ENCODE measurements at regions not wholly inside any gene's neighbourhood (a gene's known extent, or its start where the extent isn't known, plus 50 kb on each side); places are given as distances from the start of the nearest gene placed in this dataset.
A peak's percentile ranks its signal among the peaks of the same experiment; 100 is the strongest.

DNA sequence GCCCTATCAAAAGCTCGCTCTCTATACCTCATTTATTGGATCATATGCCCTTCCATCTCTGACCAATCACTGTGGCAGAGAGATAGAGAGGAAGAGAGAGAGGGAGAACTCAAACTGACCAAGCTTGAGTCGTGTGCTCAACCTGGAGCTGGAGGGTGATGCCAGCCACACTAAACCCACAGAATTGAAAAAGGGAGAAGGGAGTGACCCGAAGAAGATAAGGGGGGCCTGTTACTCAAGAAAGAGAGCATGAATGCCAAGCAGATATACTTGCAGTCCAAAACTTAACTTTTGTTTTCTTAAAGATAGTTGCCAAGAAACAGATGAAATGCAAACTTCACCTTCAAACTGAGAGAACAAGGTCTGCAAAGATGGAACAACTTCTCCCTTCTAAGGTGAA is 112.7 kb downstream of the BTG1 start:
- Histone ChIP-seq H3K4me3 (no peak overlapping the region), H3K9me3 (no peaks in the 10 kb centered on the region), H3K4me1 (peaks cover 0 to 38% of the 10 kb centered on the region in 2 donors), H3K36me3 (no peaks in the 10 kb centered on the region), H3K27me3 (no peaks in the 10 kb centered on the region), H3K27ac (no peak overlapping the region)
- no peak for DNase-seq (ENCODE audit: low spot score)
- TF ChIP-seq, protein P1, sequence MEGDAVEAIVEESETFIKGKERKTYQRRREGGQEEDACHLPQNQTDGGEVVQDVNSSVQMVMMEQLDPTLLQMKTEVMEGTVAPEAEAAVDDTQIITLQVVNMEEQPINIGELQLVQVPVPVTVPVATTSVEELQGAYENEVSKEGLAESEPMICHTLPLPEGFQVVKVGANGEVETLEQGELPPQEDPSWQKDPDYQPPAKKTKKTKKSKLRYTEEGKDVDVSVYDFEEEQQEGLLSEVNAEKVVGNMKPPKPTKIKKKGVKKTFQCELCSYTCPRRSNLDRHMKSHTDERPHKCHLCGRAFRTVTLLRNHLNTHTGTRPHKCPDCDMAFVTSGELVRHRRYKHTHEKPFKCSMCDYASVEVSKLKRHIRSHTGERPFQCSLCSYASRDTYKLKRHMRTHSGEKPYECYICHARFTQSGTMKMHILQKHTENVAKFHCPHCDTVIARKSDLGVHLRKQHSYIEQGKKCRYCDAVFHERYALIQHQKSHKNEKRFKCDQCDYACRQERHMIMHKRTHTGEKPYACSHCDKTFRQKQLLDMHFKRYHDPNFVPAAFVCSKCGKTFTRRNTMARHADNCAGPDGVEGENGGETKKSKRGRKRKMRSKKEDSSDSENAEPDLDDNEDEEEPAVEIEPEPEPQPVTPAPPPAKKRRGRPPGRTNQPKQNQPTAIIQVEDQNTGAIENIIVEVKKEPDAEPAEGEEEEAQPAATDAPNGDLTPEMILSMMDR (IDR thresholded peaks at IDR 0.05): no peak

DNA sequence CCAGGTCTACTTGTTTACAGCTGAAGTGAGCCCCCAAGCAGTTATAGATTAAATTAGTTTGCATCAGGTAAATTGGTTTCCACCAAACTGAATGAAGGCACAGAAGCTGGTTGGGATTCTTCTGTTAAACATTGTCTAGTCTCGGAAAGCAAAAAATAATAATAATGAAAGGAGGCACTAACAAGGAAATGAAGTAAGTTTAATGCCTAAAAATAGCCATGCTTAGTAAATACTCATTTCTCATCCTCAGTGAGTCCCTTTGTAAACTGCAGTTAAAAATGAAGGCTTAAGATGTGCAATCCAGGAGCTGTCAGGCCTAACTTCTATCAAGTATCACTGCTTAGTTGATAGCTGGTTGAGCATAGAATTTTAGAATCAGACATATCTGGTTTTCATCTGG is 113.5 kb downstream of the BTG1 start:
- H3K27ac ChIP-seq: peak overlapping the region; percentile 65 to 68
- no peaks in the 10 kb centered on the region for H3K27me3 ChIP-seq
- H3K4me3 ChIP-seq: no peak overlapping the region
- no peaks in the 10 kb centered on the region for H3K9me3 ChIP-seq
- TF ChIP-seq, protein P1 (IDR thresholded peaks at IDR 0.05): no peak
- no peaks in the 10 kb centered on the region for H3K36me3 ChIP-seq
- H3K4me1 ChIP-seq: peaks cover 0 to 40% of the 10 kb centered on the region in 2 donors
- no peak for DNase-seq (ENCODE audit: low spot score)

DNA sequence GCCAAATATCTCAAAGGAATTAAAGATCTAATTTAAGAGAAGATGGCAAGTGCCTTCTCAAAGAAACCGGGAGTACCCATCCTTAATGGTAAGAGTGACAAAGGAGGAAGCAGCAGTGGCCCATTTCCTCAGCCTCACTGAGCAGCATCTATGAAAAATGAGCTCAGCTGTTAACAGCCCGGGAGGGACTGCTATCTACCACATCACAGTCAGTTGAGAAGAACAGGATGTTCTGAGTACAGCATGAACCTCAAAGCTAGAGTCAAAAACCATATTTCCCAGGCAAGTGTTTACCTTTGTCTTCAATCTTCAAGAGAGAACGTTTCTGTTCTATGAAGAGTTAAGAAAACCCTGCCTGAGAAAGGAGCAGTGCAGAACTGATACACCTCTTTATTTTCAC is 115.0 kb downstream of the BTG1 start:
- TF ChIP-seq, protein P1 (IDR thresholded peaks at IDR 0.05): no peak
- no peaks in the 10 kb centered on the region for H3K9me3 ChIP-seq
- no peaks in the 10 kb centered on the region for H3K27me3 ChIP-seq
- no peak for DNase-seq (ENCODE audit: low spot score)
- H3K36me3 ChIP-seq: no peaks in the 10 kb centered on the region
- H3K4me1 ChIP-seq: peaks cover 0 to 39% of the 10 kb centered on the region in 2 donors
- peak overlapping the region; percentile 65 to 68 for H3K27ac ChIP-seq
- no peak overlapping the region for H3K4me3 ChIP-seq

DNA sequence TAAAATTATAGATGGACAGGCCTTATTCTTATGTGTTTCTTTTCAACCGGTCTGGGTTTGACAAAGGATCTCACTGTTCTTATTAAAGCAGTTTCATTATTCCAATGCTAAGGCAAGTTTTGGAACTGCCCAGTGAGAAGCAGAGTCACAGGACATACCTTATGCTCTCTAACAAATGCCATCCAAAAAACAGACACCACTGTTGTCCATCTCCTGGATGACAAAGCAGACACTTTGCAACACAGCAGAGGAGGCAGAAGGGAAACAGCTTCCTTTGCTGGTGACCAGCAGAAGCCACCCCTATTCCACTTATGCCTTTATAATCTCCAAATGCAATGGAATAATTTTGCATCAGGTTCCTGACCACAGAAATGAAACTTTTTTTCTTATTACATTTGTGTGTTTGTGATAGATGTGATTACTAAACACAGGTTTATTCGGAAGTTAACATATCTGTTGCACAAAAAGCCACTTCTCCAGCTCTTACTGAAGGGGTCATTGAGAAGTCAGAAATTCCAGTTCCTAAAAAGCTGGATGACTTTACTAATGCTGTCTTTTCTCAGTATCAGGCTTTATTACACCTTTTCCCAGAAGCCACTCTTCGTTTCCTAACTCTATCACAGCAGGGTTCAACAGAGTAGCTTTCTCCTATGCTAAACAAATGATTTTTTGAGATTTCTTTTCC is 115.6 kb downstream of the BTG1 start:
- Histone ChIP-seq H3K4me1 (peaks cover 0 to 34% of the 10 kb centered on the region in 2 donors), H3K36me3 (no peaks in the 10 kb centered on the region), H3K27me3 (no peaks in the 10 kb centered on the region), H3K9me3 (no peaks in the 10 kb centered on the region), H3K4me3 (no peak overlapping the region), H3K27ac (peak overlapping the region; percentile 65 to 68)
- no peak for DNase-seq (ENCODE audit: low spot score)
- TF ChIP-seq, protein P1 (IDR thresholded peaks at IDR 0.05): no peak

DNA sequence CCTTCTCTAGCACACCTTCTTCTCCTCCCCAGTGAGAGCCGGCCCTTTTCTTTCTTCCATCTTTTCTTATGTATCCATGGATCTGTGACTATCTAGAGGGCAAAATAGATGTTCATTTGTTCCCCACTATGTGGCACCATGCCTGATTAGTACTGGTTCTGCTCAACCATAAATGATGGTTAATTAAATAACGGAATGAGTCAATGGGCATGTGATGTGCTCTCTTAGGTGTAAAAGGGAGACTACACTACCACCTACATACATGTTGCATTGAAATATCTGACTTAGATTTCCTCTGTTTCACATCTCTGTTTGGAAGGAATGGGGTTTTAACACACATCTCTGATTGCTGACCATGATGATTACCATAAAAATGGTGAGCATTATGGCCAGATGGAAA is 116.5 kb downstream of the BTG1 start:
- H3K4me1 ChIP-seq: peaks cover 0 to 25% of the 10 kb centered on the region in 2 donors
- H3K4me3 ChIP-seq: no peak overlapping the region
- H3K27me3 ChIP-seq: no peaks in the 10 kb centered on the region
- H3K36me3 ChIP-seq: no peaks in the 10 kb centered on the region
- TF ChIP-seq, protein P1 (IDR thresholded peaks at IDR 0.05): no peak
- no peaks in the 10 kb centered on the region for H3K9me3 ChIP-seq
- peak overlapping the region in 1 of 2 donors; percentile 68 for H3K27ac ChIP-seq
- no peak for DNase-seq (ENCODE audit: low spot score)

DNA sequence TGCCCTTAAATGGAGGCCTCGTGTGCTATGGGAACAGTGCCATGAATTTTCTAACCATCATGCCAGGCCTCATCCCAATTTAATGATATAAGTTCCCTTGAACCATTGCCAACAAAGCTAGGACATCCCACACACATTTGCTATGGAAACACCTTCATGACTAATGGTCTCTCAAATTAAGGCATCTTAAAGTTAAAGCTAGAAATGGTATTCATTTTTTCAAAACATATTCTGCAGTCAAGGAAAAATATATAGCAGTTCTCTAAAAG is 117.3 kb downstream of the BTG1 start:
- H3K27me3 ChIP-seq: no peaks in the 10 kb centered on the region
- no peaks in the 10 kb centered on the region for H3K9me3 ChIP-seq
- TF ChIP-seq, protein P1 (IDR thresholded peaks at IDR 0.05): no peak
- DNase-seq (ENCODE audit: low spot score): no peak
- peaks cover 0 to 23% of the 10 kb centered on the region in 2 donors for H3K4me1 ChIP-seq
- H3K4me3 ChIP-seq: no peak overlapping the region
- no peaks in the 10 kb centered on the region for H3K36me3 ChIP-seq
- peak overlapping the region in 1 of 2 donors; percentile 26 for H3K27ac ChIP-seq

Data from right atrium auricular region (tissue), 2 donors.